Osteocyte (in vitro differentiated cells): ENCODE measurements at regions not wholly inside any gene's neighbourhood (a gene's known extent, or its start where the extent isn't known, plus 50 kb on each side); places are given as distances from the start of the nearest gene placed in this dataset.

Source experiments
- DNase-seq: peaks from one replicate; pipeline ENCODE4 v3.0.0; 2021; ENCODE audit warnings: mixed read lengths; ENCODE audit not compliant: unreplicated experiment; ENCODE audit errors: extremely low spot score
- H3K27ac Mint-ChIP-seq: one replicate; pipeline ENCODE4 v1.8.0; 2021; ENCODE audit warnings: mild to moderate bottlenecking, mixed read lengths; ENCODE audit not compliant: unreplicated experiment
- H3K27me3 Mint-ChIP-seq: one replicate; pipeline ENCODE4 v1.8.0; 2021; ENCODE audit warnings: mixed read lengths; ENCODE audit not compliant: unreplicated experiment
- H3K36me3 Mint-ChIP-seq: one replicate; pipeline ENCODE4 v1.8.0; 2021; ENCODE audit warnings: mixed read lengths; ENCODE audit not compliant: unreplicated experiment
- H3K4me1 Mint-ChIP-seq: one replicate; pipeline ENCODE4 v1.8.0; 2021; ENCODE audit warnings: mixed read lengths; ENCODE audit not compliant: unreplicated experiment
- H3K4me3 Mint-ChIP-seq: one replicate; pipeline ENCODE4 v1.8.0; 2021; ENCODE audit warnings: mild to moderate bottlenecking, moderate library complexity, mixed read lengths; ENCODE audit not compliant: unreplicated experiment
- H3K9me3 Mint-ChIP-seq: one replicate; pipeline ENCODE4 v1.8.0; 2021; ENCODE audit warnings: mixed read lengths; ENCODE audit not compliant: unreplicated experiment
- TF ChIP-seq, protein P1 (sequence below): fragments of 200-600 bp; sonication (generic); IDR thresholded peaks from 2 replicates; pipeline ENCODE4 v1.5.0; 2021; ENCODE audit warnings: antibody characterized with exemption, mild to moderate bottlenecking, moderate library complexity

DNA sequence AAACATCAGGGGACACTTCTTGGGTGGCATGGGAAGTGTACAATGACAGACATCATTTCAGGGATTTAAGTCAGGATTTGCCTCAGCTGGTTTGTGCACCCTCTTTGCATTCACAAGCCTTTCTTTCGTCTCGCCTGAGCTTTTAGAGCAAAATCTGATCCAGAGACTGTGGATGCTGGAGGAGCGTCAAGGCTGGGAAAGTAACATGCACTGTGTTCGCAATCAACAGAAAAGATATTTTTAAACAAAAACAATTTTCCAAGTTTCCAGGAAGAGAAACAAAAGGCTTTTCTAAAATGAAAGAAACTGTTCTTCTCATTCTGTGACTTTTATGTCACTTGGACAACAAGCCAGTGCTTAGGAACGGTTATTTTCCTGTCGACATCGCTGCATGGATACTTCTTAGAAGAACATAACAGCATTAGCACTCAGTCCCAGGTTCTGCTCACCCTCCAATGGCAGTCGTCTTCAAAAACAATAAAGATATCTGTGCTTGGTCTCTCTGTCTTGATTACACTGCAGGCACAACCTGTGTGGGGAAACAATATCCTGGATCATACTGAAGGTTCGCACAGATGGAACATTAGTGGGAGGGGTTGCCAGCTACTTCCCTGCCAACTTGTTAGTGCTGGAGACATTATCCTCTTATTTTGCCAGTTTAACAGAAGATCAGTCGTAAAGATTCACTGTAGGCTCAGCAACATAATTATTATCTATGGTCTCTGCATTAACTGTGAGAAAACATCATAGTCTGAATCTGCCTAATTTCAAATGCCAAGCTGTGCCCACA is 403.3 kb upstream of the ATP2B1 start:
- Mint-ChIP-seq H3K27ac (no peak overlapping the region), H3K4me1 (no peaks in the 10 kb centered on the region), H3K36me3 (no peaks in the 10 kb centered on the region), H3K27me3 (no peaks in the 10 kb centered on the region), H3K4me3 (no peak overlapping the region), H3K9me3 (peaks cover 10% of the 10 kb centered on the region)
- DNase-seq = no peak
- TF ChIP-seq, protein P1, sequence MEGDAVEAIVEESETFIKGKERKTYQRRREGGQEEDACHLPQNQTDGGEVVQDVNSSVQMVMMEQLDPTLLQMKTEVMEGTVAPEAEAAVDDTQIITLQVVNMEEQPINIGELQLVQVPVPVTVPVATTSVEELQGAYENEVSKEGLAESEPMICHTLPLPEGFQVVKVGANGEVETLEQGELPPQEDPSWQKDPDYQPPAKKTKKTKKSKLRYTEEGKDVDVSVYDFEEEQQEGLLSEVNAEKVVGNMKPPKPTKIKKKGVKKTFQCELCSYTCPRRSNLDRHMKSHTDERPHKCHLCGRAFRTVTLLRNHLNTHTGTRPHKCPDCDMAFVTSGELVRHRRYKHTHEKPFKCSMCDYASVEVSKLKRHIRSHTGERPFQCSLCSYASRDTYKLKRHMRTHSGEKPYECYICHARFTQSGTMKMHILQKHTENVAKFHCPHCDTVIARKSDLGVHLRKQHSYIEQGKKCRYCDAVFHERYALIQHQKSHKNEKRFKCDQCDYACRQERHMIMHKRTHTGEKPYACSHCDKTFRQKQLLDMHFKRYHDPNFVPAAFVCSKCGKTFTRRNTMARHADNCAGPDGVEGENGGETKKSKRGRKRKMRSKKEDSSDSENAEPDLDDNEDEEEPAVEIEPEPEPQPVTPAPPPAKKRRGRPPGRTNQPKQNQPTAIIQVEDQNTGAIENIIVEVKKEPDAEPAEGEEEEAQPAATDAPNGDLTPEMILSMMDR = no peak

DNA sequence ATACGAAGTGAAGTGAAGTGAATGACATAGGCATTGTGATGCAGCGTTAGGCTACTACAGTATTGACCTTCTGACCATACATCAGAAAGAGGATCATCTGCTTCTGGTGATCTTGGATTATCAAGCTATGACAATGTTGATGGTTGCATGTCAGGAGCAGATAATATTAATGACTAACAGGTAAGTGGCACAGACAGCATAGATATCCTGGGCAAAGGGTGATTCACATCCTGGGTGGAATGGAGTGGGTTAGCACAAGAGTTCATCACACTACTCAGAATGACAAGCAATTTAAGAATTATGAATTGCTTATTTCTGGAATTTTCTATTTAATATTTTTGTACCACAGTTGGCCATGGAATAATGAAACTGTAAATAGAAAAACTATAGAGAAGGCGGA is 397.9 kb upstream of the ATP2B1 start:
- no peak for DNase-seq
- no peaks in the 10 kb centered on the region for H3K36me3 Mint-ChIP-seq
- H3K27me3 Mint-ChIP-seq = no peaks in the 10 kb centered on the region
- no peaks in the 10 kb centered on the region for H3K9me3 Mint-ChIP-seq
- H3K27ac Mint-ChIP-seq = no peak overlapping the region
- no peaks in the 10 kb centered on the region for H3K4me1 Mint-ChIP-seq
- H3K4me3 Mint-ChIP-seq = no peak overlapping the region
- TF ChIP-seq, protein P1 = no peak

DNA sequence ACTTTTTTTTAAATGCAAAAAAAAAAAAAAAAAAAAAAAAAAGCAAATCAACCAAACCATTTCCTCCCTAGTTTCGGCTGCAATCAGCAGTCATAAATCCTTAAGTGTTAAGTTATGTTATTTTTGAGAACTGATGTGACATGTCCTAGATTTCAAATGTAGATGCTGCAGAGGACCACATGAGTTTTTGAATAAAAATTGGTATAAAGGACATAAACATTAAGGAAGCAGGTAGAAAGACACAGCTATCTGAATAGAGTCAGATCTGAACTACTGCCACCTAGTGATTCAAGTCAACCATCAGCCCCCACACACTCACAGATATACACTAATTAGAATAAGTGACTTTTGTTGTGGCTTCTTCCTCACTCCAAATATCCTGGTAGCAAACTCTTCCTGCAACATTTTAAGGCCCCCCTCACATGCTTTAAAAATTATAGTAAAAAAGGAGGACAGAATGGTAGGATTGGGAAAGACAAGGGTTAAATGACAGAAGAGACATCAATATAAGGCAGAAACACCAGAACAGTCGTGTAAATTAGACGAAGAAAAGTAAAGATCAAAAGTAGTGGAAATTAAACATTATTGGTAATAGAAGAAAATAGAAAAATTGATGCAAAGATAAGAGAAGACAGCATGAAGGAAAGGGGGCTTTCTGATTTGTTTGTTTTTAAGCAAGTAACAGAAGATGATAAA is 394.5 kb upstream of the ATP2B1 start:
- Mint-ChIP-seq H3K36me3 (no peaks in the 10 kb centered on the region), H3K4me3 (no peak overlapping the region), H3K27me3 (no peaks in the 10 kb centered on the region), H3K4me1 (peaks cover 18% of the 10 kb centered on the region), H3K9me3 (no peaks in the 10 kb centered on the region), H3K27ac (no peak overlapping the region)
- TF ChIP-seq, protein P1 = peak; percentile 71
- no peak for DNase-seq

DNA sequence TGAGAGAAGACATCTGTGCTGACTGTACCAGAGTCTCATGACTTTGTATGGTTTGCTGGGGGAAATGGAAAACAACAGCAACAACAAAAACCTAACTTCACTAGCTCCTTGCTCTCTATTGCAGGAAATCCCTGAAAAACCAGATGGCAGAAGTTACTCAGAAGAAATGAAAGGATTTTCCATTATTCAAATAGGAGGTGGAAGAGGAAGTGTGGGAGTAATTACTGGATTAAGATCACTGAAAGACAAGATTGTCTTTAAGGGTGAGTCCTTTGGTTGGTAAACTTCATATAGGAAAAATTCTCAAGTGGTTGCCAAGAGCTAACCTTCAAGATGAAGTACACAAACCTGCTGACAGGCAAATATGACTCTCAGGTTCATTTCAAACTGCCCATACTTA is 391.9 kb upstream of the ATP2B1 start:
- Mint-ChIP-seq H3K27me3 (no peaks in the 10 kb centered on the region), H3K36me3 (no peaks in the 10 kb centered on the region), H3K9me3 (no peaks in the 10 kb centered on the region), H3K4me3 (no peak overlapping the region), H3K27ac (no peak overlapping the region), H3K4me1 (peaks cover 21% of the 10 kb centered on the region)
- no peak for DNase-seq
- TF ChIP-seq, protein P1 = no peak

- Mint-ChIP-seq H3K36me3 (no peaks in the 10 kb centered on the region), H3K27me3 (no peaks in the 10 kb centered on the region), H3K27ac (peak overlapping the region; percentile 25), H3K9me3 (no peaks in the 10 kb centered on the region), H3K4me1 (peaks cover 21% of the 10 kb centered on the region), H3K4me3 (no peak overlapping the region)
- TF ChIP-seq, protein P1 = no peak
- no peak for DNase-seq
Observed at GRCh38 chr12:90099288-90099687, 390.6 kb upstream of the ATP2B1 start.
